Left lung (tissue), 4 donors: ENCODE measurements at regions not wholly inside any gene's neighbourhood (a gene's known extent, or its start where the extent isn't known, plus 50 kb on each side); places are given as distances from the start of the nearest gene placed in this dataset.
A peak's percentile ranks its signal among the peaks of the same experiment; 100 is the strongest.

Experiments
- ATAC-seq: fragments of 200-7000 bp; cut with Tn5 transposase; one replicate; pipeline ENCODE4 v1.9.1; 2020; ENCODE audit warnings: moderate library complexity
- DNase-seq, 4 donors: peaks; one replicate each; pipeline ENCODE4 v3.0.0-alpha.2; 2013 to 2020
- H3K27ac ChIP-seq, 2 donors: fragments of 200-600 bp; sonication (generic) in 1 of 2; one replicate each; pipeline versions ENCODE4 v1.5.0 to v1.8.0; 2020 to 2021
- H3K27me3 ChIP-seq, 2 donors: fragments of 200-600 bp; sonication (generic) in 1 of 2; one replicate each; pipeline versions ENCODE4 v1.5.0 to v1.8.0; 2020 to 2021
- H3K36me3 ChIP-seq, 2 donors: fragments of 200-600 bp; sonication (generic) in 1 of 2; one replicate each; pipeline versions ENCODE4 v1.5.0 to v1.8.0; 2020 to 2021
- H3K4me1 ChIP-seq, 2 donors: fragments of 200-600 bp; one replicate each; pipeline ENCODE4 v1.8.0; 2021
- H3K4me3 ChIP-seq, 2 donors: fragments of 200-600 bp; sonication (generic) in 1 of 2; one replicate each; pipeline versions ENCODE4 v1.5.0 to v1.8.0; 2020 to 2021; ENCODE audit warnings: mild to moderate bottlenecking in 1 of 2
- H3K9me3 ChIP-seq, 2 donors: fragments of 200-600 bp; sonication (generic) in 1 of 2; one replicate each; pipeline versions ENCODE4 v1.5.0 to v1.8.0; 2020 to 2021
- intact Hi-C, 2 donors: fragments of 100-400 bp; cut with DNase I; formaldehyde crosslinking; loops; one replicate each; pipeline versions ENCODE4 v1.11.2 to v1.14.2; 2022
- TF ChIP-seq, protein P1 (sequence below), 2 donors: fragments of 200-600 bp; sonication (generic) in 1 of 2; IDR thresholded peaks; one replicate each; pipeline versions ENCODE4 v1.5.0 to v1.8.0; 2021; ENCODE audit warnings: antibody characterized with exemption in 2 of 2
- donor health status: DM: no; HTN: yes; CAD: no.
- donor health status: DM: no; HTN: no; CAD: no.

DNA sequence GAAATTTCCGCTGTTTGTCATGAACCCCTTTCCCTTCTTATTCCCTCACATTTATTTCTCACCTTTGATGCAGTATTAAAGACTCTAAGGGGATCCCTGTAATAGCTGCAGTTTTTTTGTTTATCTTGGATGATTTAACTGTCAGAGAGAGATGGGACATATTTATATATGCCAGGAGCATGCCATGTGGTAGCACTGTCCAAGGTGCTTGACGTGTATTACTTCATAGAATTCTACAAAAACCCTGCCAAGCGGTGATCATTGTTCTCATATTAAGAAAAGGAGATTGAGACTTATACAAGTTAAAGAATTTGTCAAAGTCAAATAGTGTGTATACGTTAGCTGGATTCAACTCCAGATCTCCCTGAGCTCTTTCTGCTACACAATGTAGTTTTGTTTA, 78.2 kb downstream of the SPRY1 start:
- Histone ChIP-seq H3K4me1 (peaks cover 0 to 19% of the 10 kb centered on the region in 2 donors), H3K36me3 (no peaks in the 10 kb centered on the region), H3K4me3 (no peak overlapping the region), H3K9me3 (no peaks in the 10 kb centered on the region), H3K27ac (no peak overlapping the region), H3K27me3 (no peaks in the 10 kb centered on the region)
- no peak for DNase-seq
- TF ChIP-seq, protein P1, sequence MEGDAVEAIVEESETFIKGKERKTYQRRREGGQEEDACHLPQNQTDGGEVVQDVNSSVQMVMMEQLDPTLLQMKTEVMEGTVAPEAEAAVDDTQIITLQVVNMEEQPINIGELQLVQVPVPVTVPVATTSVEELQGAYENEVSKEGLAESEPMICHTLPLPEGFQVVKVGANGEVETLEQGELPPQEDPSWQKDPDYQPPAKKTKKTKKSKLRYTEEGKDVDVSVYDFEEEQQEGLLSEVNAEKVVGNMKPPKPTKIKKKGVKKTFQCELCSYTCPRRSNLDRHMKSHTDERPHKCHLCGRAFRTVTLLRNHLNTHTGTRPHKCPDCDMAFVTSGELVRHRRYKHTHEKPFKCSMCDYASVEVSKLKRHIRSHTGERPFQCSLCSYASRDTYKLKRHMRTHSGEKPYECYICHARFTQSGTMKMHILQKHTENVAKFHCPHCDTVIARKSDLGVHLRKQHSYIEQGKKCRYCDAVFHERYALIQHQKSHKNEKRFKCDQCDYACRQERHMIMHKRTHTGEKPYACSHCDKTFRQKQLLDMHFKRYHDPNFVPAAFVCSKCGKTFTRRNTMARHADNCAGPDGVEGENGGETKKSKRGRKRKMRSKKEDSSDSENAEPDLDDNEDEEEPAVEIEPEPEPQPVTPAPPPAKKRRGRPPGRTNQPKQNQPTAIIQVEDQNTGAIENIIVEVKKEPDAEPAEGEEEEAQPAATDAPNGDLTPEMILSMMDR (IDR thresholded peaks at IDR 0.05): no peak
- ATAC-seq: no peak
- intact Hi-C loops: no loop called here

DNA sequence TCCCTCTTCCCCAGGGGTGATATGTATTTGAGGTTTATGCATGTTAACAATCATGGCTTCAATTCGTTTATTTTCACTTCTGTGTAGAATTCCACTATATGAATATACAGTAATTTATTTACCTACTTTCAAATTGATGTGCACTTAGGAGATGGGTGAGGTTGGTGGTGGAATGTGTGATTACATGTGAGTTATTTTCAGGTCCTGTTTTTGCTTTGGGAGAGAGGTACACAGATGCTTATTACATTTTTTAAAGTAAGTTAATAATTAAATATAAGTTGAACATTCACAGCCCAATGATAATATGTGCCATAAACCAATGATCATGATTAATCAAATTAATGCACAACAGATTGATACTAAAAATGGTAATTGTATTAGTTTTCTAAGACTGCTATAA, 79.5 kb downstream of the SPRY1 start:
- no peaks in the 10 kb centered on the region for H3K27me3 ChIP-seq
- no peaks in the 10 kb centered on the region for H3K36me3 ChIP-seq
- intact Hi-C loops: no loop called here
- H3K9me3 ChIP-seq: no peaks in the 10 kb centered on the region
- no peak overlapping the region for H3K4me3 ChIP-seq
- no peak for DNase-seq
- no peak for ATAC-seq
- H3K27ac ChIP-seq: no peak overlapping the region
- peaks cover 0 to 24% of the 10 kb centered on the region in 2 donors for H3K4me1 ChIP-seq
- TF ChIP-seq, protein P1 (IDR thresholded peaks at IDR 0.05): no peak

DNA sequence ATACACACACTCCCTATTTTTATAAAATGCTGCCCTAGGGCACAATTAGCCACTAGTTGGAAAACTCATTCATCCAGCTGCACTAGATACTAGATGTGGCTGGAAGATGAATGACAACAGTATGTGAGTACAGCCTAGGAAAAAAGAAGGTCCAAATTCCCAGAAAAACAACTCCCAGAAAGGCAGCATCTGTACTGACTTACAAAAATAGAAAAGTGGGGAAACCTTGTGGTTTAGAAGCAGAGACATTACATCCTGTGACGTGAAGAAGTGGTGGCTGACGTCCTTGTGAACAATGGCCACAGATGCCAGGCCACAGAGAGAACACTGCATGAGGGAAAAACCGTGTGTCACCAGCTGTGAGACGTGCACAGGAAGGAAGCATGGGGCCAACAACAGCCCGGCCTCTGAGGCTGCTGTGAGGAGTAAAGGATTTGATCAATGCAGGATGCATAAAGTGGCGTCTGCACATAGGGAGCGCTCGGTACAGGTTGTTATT, 81.2 kb downstream of the SPRY1 start:
- no peak overlapping the region for H3K4me3 ChIP-seq
- no peaks in the 10 kb centered on the region for H3K36me3 ChIP-seq
- no peaks in the 10 kb centered on the region for H3K9me3 ChIP-seq
- intact Hi-C loops: no loop called here
- DNase-seq (peak in 2 of 4 donors; percentile 24 to 60), ATAC-seq (peak; percentile 7)
- TF ChIP-seq, protein P1 (IDR thresholded peaks at IDR 0.05): no peak
- H3K4me1 ChIP-seq: peaks cover 0 to 24% of the 10 kb centered on the region in 2 donors
- no peaks in the 10 kb centered on the region for H3K27me3 ChIP-seq
- H3K27ac ChIP-seq: peak overlapping the region in 1 of 2 donors; percentile 66

- Histone ChIP-seq H3K36me3 (no peaks in the 10 kb centered on the region), H3K9me3 (no peaks in the 10 kb centered on the region), H3K4me3 (no peak overlapping the region), H3K27ac (peak overlapping the region; percentile 66 to 71), H3K27me3 (no peaks in the 10 kb centered on the region), H3K4me1 (peaks cover 0 to 24% of the 10 kb centered on the region in 2 donors)
- peak; percentile 83 for ATAC-seq
- TF ChIP-seq, protein P1 (IDR thresholded peaks at IDR 0.05): no peak
- peak in 3 of 4 donors; percentile 23 to 74 (median 48) for DNase-seq
- intact Hi-C loops: no loop called here
Measured at GRCh38 chr4:123478859-123479345, 82.3 kb downstream of the SPRY1 start.

DNA sequence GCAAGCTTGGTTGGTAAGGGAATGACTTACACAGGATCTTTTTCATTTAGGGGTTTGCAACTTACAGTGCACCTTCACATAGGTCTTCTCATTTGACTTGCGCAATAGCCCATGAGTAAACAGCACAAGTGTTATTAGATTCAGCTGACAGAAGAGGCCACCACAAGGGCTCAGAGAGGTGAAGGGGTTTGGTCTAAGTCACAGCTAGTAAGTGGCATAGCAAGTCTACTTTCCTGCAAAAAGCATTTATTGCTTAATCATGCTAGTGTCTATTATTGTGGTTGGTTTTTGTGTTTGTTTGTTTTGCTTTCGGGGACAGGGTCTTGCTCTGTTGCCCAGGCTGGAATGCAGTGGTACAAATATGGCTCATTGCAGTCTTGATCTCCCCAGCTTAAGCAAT, 83.3 kb downstream of the SPRY1 start:
- no peaks in the 10 kb centered on the region for H3K9me3 ChIP-seq
- H3K27me3 ChIP-seq: no peaks in the 10 kb centered on the region
- TF ChIP-seq, protein P1 (IDR thresholded peaks at IDR 0.05): no peak
- peak; percentile 79 for ATAC-seq
- peaks cover 0 to 24% of the 10 kb centered on the region in 2 donors for H3K4me1 ChIP-seq
- DNase-seq: peak in 2 of 4 donors; percentile 43 to 59
- intact Hi-C loops: no loop called here
- no peak overlapping the region for H3K4me3 ChIP-seq
- H3K36me3 ChIP-seq: no peaks in the 10 kb centered on the region
- H3K27ac ChIP-seq: peak overlapping the region; percentile 66 to 71
